ENCODE measurements at regions not wholly inside any gene's neighbourhood (a gene's known extent, or its start where the extent isn't known, plus 50 kb on each side); places are given as distances from the start of the nearest gene placed in this dataset.

- TF ChIP-seq CTCF (IDR thresholded peaks at IDR 0.05) (no peak), POLR2A (IDR thresholded peaks at IDR 0.05) (no peak)
Measured at GRCh38 chr6:6784514-6785162, 196.1 kb downstream of the LY86 start.

All from stomach (tissue), 4 donors.